HepG2 (cell line): ENCODE measurements at regions not wholly inside any gene's neighbourhood (a gene's known extent, or its start where the extent isn't known, plus 50 kb on each side); places are given as distances from the start of the nearest gene placed in this dataset.

Source experiments
- ATAC-seq: fragments of 200-7000 bp; cut with Tn5 transposase; 3 replicates; pipeline ENCODE4 v1.9.1; 2020; ENCODE audit warnings: mild to moderate bottlenecking, moderate library complexity
- BruUV-seq: library from RNA; stranded (reverse); fragments of 400-500 nt; replicated peaks from 2 replicates; lab custom pipeline; 2021; lab: Mats Ljungman, UMichigan
- CTCF ChIA-PET: fragments of 300-600 bp; formaldehyde crosslinking; extraction: SDS; loops from one replicate; lab custom pipeline; 2021; ENCODE audit warnings: low total read pairs, inconsistent platforms, low intra/inter-chr PET ratio; lab: Yijun Ruan, JAX
- POLR2A ChIA-PET: fragments of 350-600 bp; sonication (Branson Sonifier 250); formaldehyde crosslinking; loops from one replicate; lab custom pipeline; 2020; ENCODE audit warnings: antibody characterized with exemption, inconsistent platforms; lab: Yijun Ruan, JAX
- DNase-seq: peaks from one replicate; pipeline ENCODE4 v3.0.0-alpha.2; 2015; ENCODE audit warnings: low spot score
- FAIRE-seq: peaks from 3 replicates; lab custom pipeline; 2011; peaks lifted over from hg19 to GRCh38; lab: Jason Lieb, UNC
- H2AFZ ChIP-seq: one replicate; pipeline ENCODE4 v1.6.1; 2011; ENCODE audit warnings: low read length, inconsistent platforms
- H3K27ac ChIP-seq: fragments of 300-600 bp; 3 replicates; pipeline ENCODE4 v1.8.0; 2011; ENCODE audit warnings: mixed run types, mild to moderate bottlenecking, mixed read lengths, low read length, inconsistent platforms; ENCODE audit not compliant: insufficient read depth; ENCODE audit errors: extremely low read length
- H3K27me3 ChIP-seq, 2 experiments: fragments of 200-600 bp in 1 of 2; 2 replicates in 1 of 2; 3 replicates in 1 of 2; pipeline versions ENCODE4 v1.6.0 to v1.8.0; 2011; ENCODE audit warnings: low read length in 2 of 2, mild to moderate bottlenecking in 2 of 2, moderate library complexity in 2 of 2, inconsistent platforms in 1 of 2; ENCODE audit not compliant: insufficient read depth in 2 of 2, control insufficient read depth in 1 of 2
- H3K36me3 ChIP-seq, 2 experiments: fragments of 200-600 bp in 1 of 2; replicated peaks in 1 of 2; 2 replicates in 1 of 2; 3 replicates in 1 of 2; pipeline versions ENCODE4 v1.5.1 to v1.8.0; 2011; ENCODE audit warnings: low read length in 2 of 2, inconsistent platforms in 1 of 2; ENCODE audit not compliant: insufficient read depth in 2 of 2, control insufficient read depth in 1 of 2
- H3K4me1 ChIP-seq: 2 replicates; pipeline ENCODE4 v1.5.1; 2012; ENCODE audit warnings: low read length, inconsistent platforms; ENCODE audit not compliant: insufficient read depth
- H3K4me2 ChIP-seq: 2 replicates; pipeline ENCODE4 v1.6.0; 2011; ENCODE audit warnings: low read depth, low read length, inconsistent platforms
- H3K4me3 ChIP-seq, 3 experiments: fragments of 200-600 bp in 1 of 3; sonication (generic), shearing (Covaris generic) in 1 of 3; replicated peaks in 1 of 3; 2 replicates each; pipeline ENCODE4 v1.5.1; 2011 to 2016; ENCODE audit warnings: low read length in 3 of 3, inconsistent platforms in 2 of 3, low read depth in 2 of 3, mild to moderate bottlenecking in 2 of 3, control low read depth in 1 of 3, mixed read lengths in 1 of 3; ENCODE audit not compliant: insufficient read depth in 1 of 3
- H3K79me2 ChIP-seq: one replicate; pipeline ENCODE4 v1.6.1; 2011; ENCODE audit warnings: low read length, inconsistent platforms; ENCODE audit not compliant: insufficient read depth
- H3K9ac ChIP-seq: 2 replicates; pipeline ENCODE4 v1.6.0; 2011; ENCODE audit warnings: mild to moderate bottlenecking, low read depth, low read length, inconsistent platforms; ENCODE audit not compliant: insufficient read depth
- H3K9me3 ChIP-seq: 2 replicates; pipeline ENCODE4 v1.5.1; 2012; ENCODE audit warnings: mild to moderate bottlenecking, low read length
- H4K20me1 ChIP-seq: 2 replicates; pipeline ENCODE4 v1.6.0; 2011; ENCODE audit warnings: inconsistent platforms, mild to moderate bottlenecking, low read length, moderate library complexity; ENCODE audit not compliant: insufficient read depth
- CBFB ChIP-seq: sonication (generic); formaldehyde crosslinking; IDR thresholded peaks from 2 replicates; pipeline ENCODE4 v1.4.0; 2020; ENCODE audit warnings: missing genetic modification reagents
- CERS6 ChIP-seq: sonication (generic); formaldehyde crosslinking; IDR thresholded peaks from 2 replicates; pipeline ENCODE4 v1.5.0; 2020; ENCODE audit warnings: missing genetic modification reagents
- FOSL2 ChIP-seq: sonication (generic); formaldehyde crosslinking; IDR thresholded peaks from 2 replicates; pipeline ENCODE4 v1.4.0; 2020; ENCODE audit warnings: missing genetic modification reagents
- GPN1 ChIP-seq: sonication (generic); formaldehyde crosslinking; IDR thresholded peaks from 2 replicates; pipeline ENCODE4 v1.5.1; 2020; ENCODE audit warnings: missing genetic modification reagents, borderline replicate concordance
- HBP1 ChIP-seq: IDR thresholded peaks from 2 replicates; pipeline ENCODE4 v1.6.1; 2016; ENCODE audit warnings: low read depth, control low read depth
- IKZF1 ChIP-seq: fragments of 450-650 bp; IDR thresholded peaks from 2 replicates; pipeline ENCODE4 v1.7.1; 2016
- KMT2A ChIP-seq: sonication (generic); formaldehyde crosslinking; IDR thresholded peaks from 2 replicates; pipeline ENCODE4 v1.4.0; 2020; ENCODE audit warnings: missing genetic modification reagents
- PHF21A ChIP-seq: sonication (generic); formaldehyde crosslinking; IDR thresholded peaks from 2 replicates; pipeline ENCODE4 v1.5.0; 2020; ENCODE audit warnings: mild to moderate bottlenecking, missing genetic modification reagents
- PPARG ChIP-seq: conservative IDR thresholded peaks from 2 replicates; pipeline ENCODE4 v1.6.1; 2016; ENCODE audit warnings: missing biosample characterization, missing genetic modification reagents
- RXRA ChIP-seq: sonication (generic); formaldehyde crosslinking; IDR thresholded peaks from 2 replicates; pipeline ENCODE4 v1.5.1; 2020; ENCODE audit warnings: missing genetic modification reagents
- TAF15 ChIP-seq: fragments of 200-400 bp; formaldehyde crosslinking; IDR thresholded peaks from one replicate; pipeline ENCODE4 v1.6.1; 2018; ENCODE audit warnings: mild to moderate bottlenecking, low read depth, low read length; ENCODE audit not compliant: poor library complexity, severe bottlenecking
- TIGD3 ChIP-seq: sonication (generic); formaldehyde crosslinking; IDR thresholded peaks from 2 replicates; pipeline ENCODE4 v1.5.1; 2020; ENCODE audit warnings: mild to moderate bottlenecking, missing genetic modification reagents, borderline replicate concordance
- ZBTB3 ChIP-seq: sonication (generic); formaldehyde crosslinking; IDR thresholded peaks from 2 replicates; pipeline ENCODE4 v1.4.0; 2020; ENCODE audit warnings: low read depth, mild to moderate bottlenecking, moderate library complexity, missing genetic modification reagents, borderline replicate concordance
- ZNF180 ChIP-seq: sonication (generic); formaldehyde crosslinking; IDR thresholded peaks from 2 replicates; pipeline ENCODE4 v1.4.0; 2020; ENCODE audit warnings: low read depth, missing genetic modification reagents, borderline replicate concordance
- ZNF431 ChIP-seq: sonication (generic); formaldehyde crosslinking; IDR thresholded peaks from 2 replicates; pipeline ENCODE4 v1.9.0; 2022; ENCODE audit warnings: missing genetic modification reagents, low read depth, mild to moderate bottlenecking, borderline replicate concordance
- ZNF496 ChIP-seq: sonication (generic); formaldehyde crosslinking; IDR thresholded peaks from 2 replicates; pipeline ENCODE4 v1.8.1; 2023; ENCODE audit warnings: mild to moderate bottlenecking, moderate library complexity, missing genetic modification reagents; ENCODE audit not compliant: insufficient replicate concordance
- ZNF713 ChIP-seq: sonication (generic); formaldehyde crosslinking; IDR thresholded peaks from 2 replicates; pipeline ENCODE4 v1.4.0; 2020; ENCODE audit warnings: mild to moderate bottlenecking, missing genetic modification reagents
- ZNF891 ChIP-seq: sonication (generic); formaldehyde crosslinking; IDR thresholded peaks from 2 replicates; pipeline ENCODE4 v1.5.0; 2020; ENCODE audit warnings: mild to moderate bottlenecking, missing genetic modification reagents
- WGBS: methylation state at CpG from one replicate; pipeline ENCODE4 v1.1.6; 2017; ENCODE audit warnings: low lambda C conversion rate; 5-methylcytosine and 5-hydroxymethylcytosine counted together
- in situ Hi-C: cut with HindIII; loops from 2 replicates; pipeline ENCODE4 v1.10.0; 2017; ENCODE audit warnings: low pct_unique_long_range_greater_than_20kb; ENCODE audit not compliant: extremely low pct_ligation_motif_present
- intact Hi-C: fragments of 100-400 bp; cut with micrococcal nuclease; formaldehyde crosslinking; loops from one replicate; pipeline ENCODE4 v1.10.0; 2022; ENCODE audit not compliant: unreplicated experiment

GRCh38 chr10:43856299-43856698 lies 207.6 kb upstream of the ZNF32 start:
- H4K20me1 ChIP-seq: no peaks in the 10 kb centered on the region
- TF ChIP-seq TAF15 (no peak), CBFB (CRISPR knock-in tag) (no peak), ZNF891 (no peak), HBP1 (CRISPR knock-in tag) (no peak), RXRA (no peak), CERS6 (no peak), GPN1 (no peak), ZNF496 (CRISPR knock-in tag) (no peak), ZNF431 (CRISPR knock-in tag) (no peak), PPARG (CRISPR knock-in tag) (no peak), ZNF180 (CRISPR knock-in tag) (no peak), ZNF713 (no peak), ZBTB3 (CRISPR knock-in tag) (no peak), KMT2A (CRISPR knock-in tag) (no peak), PHF21A (CRISPR knock-in tag) (no peak), IKZF1 (no peak), FOSL2 (CRISPR knock-in tag) (no peak), TIGD3 (CRISPR knock-in tag) (no peak)
- TF ChIP-seq, all 625 proteins: peak for 0
- Histone ChIP-seq H2AFZ (no peak overlapping the region), H3K9me3 (no peaks in the 10 kb centered on the region), H3K4me3 (no peak overlapping the region), H3K4me2 (no peak overlapping the region), H3K36me3 (no peaks in the 10 kb centered on the region), H3K79me2 (no peaks in the 10 kb centered on the region), H3K9ac (no peak overlapping the region), H3K4me1 (peaks cover 11% of the 10 kb centered on the region; the same call in 1 of the 2 replicates), H3K27ac (no peak overlapping the region), H3K27me3 (peaks cover 0 to 18% of the 10 kb centered on the region in 2 experiments; a peak in 2 of 5 replicates)
- FAIRE-seq (no peak), ATAC-seq (no peak), DNase-seq (no peak)
- WGBS: 49% methylated on average over 5 of the region's 5 CpGs
- POLR2A ChIA-PET: no interaction called here
- in situ Hi-C loops (no loop called here), intact Hi-C loops (no loop called here)
- CTCF ChIA-PET: no interaction called here
- no TSS peak for BruUV-seq
